HEK293 (cell line): ENCODE measurements at regions not wholly inside any gene's neighbourhood (a gene's known extent, or its start where the extent isn't known, plus 50 kb on each side); places are given as distances from the start of the nearest gene placed in this dataset.

ENCODE experiments used
- ATF2 ChIP-seq: fragments of 450-650 bp; formaldehyde crosslinking; IDR thresholded peaks from 2 replicates; pipeline ENCODE4 v1.5.1; 2016; ENCODE audit warnings: missing biosample characterization, missing genetic modification characterization, low read depth
- KLF10 ChIP-seq: fragments of 450-650 bp; IDR thresholded peaks from 2 replicates; pipeline ENCODE4 v1.5.1; 2018; ENCODE audit warnings: missing biosample characterization, mild to moderate bottlenecking, missing genetic modification characterization
- ZFP41 ChIP-seq: fragments of 450-650 bp; formaldehyde crosslinking; IDR thresholded peaks from 2 replicates; pipeline ENCODE4 v1.5.1; 2016; ENCODE audit warnings: missing biosample characterization, missing genetic modification characterization, borderline replicate concordance
- ZNF211 ChIP-seq: fragments of 450-650 bp; formaldehyde crosslinking; IDR thresholded peaks from 2 replicates; pipeline ENCODE4 v1.5.1; 2016; ENCODE audit warnings: low read depth, missing biosample characterization, missing genetic modification characterization
- TF ChIP-seq, protein P1 (sequence below): fragments of 450-650 bp; formaldehyde crosslinking; IDR thresholded peaks from 2 replicates; pipeline ENCODE4 v1.5.1; 2016; ENCODE audit warnings: missing biosample characterization, missing genetic modification characterization
- TF ChIP-seq, protein P2 (sequence below): fragments of 450-650 bp; formaldehyde crosslinking; IDR thresholded peaks from 2 replicates; pipeline ENCODE4 v1.5.1; 2016; ENCODE audit warnings: missing biosample characterization, missing genetic modification characterization

- TF ChIP-seq, protein P1, sequence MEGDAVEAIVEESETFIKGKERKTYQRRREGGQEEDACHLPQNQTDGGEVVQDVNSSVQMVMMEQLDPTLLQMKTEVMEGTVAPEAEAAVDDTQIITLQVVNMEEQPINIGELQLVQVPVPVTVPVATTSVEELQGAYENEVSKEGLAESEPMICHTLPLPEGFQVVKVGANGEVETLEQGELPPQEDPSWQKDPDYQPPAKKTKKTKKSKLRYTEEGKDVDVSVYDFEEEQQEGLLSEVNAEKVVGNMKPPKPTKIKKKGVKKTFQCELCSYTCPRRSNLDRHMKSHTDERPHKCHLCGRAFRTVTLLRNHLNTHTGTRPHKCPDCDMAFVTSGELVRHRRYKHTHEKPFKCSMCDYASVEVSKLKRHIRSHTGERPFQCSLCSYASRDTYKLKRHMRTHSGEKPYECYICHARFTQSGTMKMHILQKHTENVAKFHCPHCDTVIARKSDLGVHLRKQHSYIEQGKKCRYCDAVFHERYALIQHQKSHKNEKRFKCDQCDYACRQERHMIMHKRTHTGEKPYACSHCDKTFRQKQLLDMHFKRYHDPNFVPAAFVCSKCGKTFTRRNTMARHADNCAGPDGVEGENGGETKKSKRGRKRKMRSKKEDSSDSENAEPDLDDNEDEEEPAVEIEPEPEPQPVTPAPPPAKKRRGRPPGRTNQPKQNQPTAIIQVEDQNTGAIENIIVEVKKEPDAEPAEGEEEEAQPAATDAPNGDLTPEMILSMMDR (tag by site-specific recombination) = no peak
- TF ChIP-seq ATF2 (tag by site-specific recombination) (no peak), ZNF211 (no peak), KLF10 (no peak), ZFP41 (no peak)
- TF ChIP-seq, protein P2, sequence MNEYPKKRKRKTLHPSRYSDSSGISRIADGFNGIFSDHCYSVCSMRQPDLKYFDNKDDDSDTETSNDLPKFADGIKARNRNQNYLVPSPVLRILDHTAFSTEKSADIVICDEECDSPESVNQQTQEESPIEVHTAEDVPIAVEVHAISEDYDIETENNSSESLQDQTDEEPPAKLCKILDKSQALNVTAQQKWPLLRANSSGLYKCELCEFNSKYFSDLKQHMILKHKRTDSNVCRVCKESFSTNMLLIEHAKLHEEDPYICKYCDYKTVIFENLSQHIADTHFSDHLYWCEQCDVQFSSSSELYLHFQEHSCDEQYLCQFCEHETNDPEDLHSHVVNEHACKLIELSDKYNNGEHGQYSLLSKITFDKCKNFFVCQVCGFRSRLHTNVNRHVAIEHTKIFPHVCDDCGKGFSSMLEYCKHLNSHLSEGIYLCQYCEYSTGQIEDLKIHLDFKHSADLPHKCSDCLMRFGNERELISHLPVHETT (tag by site-specific recombination) = no peak
Observed at GRCh38 chr13:53191091-53191490, 162.5 kb downstream of the OLFM4 start.
